HG03025 (cell line): ENCODE measurements at regions not wholly inside any gene's neighbourhood (a gene's known extent, or its start where the extent isn't known, plus 50 kb on each side); places are given as distances from the start of the nearest gene placed in this dataset.

Experiments used
- ATAC-seq: cut with Tn5 transposase; IDR thresholded peaks from one replicate; pipeline ENCODE4 v1.9.1; 2021; ENCODE audit warnings: mild to moderate bottlenecking, moderate library complexity; ENCODE audit not compliant: unreplicated experiment, low FRiP score

GRCh38 chr4:152117933-152118507 lies 357.2 kb upstream of the GATB start:
- no peak for ATAC-seq

- no peak for ATAC-seq
Observed at GRCh38 chr4:152117520-152117919, 356.7 kb upstream of the GATB start.

GRCh38 chr4:152117054-152117453 lies 356.2 kb upstream of the GATB start:
- no peak for ATAC-seq

GRCh38 chr4:152115794-152116193 lies 355.0 kb upstream of the GATB start:
- no peak for ATAC-seq

GRCh38 chr4:152115118-152115517 lies 354.3 kb upstream of the GATB start:
- ATAC-seq = no peak

GRCh38 chr4:152114562-152114961 lies 353.8 kb upstream of the GATB start:
- no peak for ATAC-seq

GRCh38 chr4:152112887-152113286 lies 352.1 kb upstream of the GATB start:
- no peak for ATAC-seq

GRCh38 chr4:152112190-152112589 lies 351.4 kb upstream of the GATB start:
- ATAC-seq = no peak

GRCh38 chr4:152110780-152111179 lies 350.0 kb upstream of the GATB start:
- ATAC-seq = no peak

- no peak for ATAC-seq
Observed at GRCh38 chr4:152109531-152110509, 349.0 kb upstream of the GATB start.

GRCh38 chr4:152107736-152108500 lies 347.1 kb upstream of the GATB start:
- ATAC-seq = no peak

- ATAC-seq = no peak
Observed at GRCh38 chr4:152106781-152107321, 346.0 kb upstream of the GATB start.

- ATAC-seq = no peak
Observed at GRCh38 chr4:152106113-152106763, 345.4 kb upstream of the GATB start.

GRCh38 chr4:152104901-152105357 lies 344.1 kb upstream of the GATB start:
- ATAC-seq = no peak

GRCh38 chr4:152104356-152104755 lies 343.5 kb upstream of the GATB start:
- no peak for ATAC-seq

GRCh38 chr4:152103181-152103901 lies 342.5 kb upstream of the GATB start:
- ATAC-seq = no peak

GRCh38 chr4:152102436-152103000 lies 341.7 kb upstream of the GATB start:
- ATAC-seq = no peak

- ATAC-seq = no peak
Observed at GRCh38 chr4:152101556-152102435, 341.0 kb upstream of the GATB start.
